SK-N-SH treated with all-trans-retinoic acid at 6 μM for 48 hours (cell line): ENCODE measurements at regions not wholly inside any gene's neighbourhood (a gene's known extent, or its start where the extent isn't known, plus 50 kb on each side); places are given as distances from the start of the nearest gene placed in this dataset.

Source experiments
- ATAC-seq: fragments of 200-7000 bp; cut with Tn5 transposase; 3 replicates; pipeline ENCODE4 v1.9.1; 2020; ENCODE audit warnings: mild to moderate bottlenecking, moderate library complexity
- ARNTL ChIP-seq: fragments of 450-650 bp; formaldehyde crosslinking; IDR thresholded peaks from 2 replicates; pipeline ENCODE4 v1.5.0; 2020; ENCODE audit warnings: low read depth, mild to moderate bottlenecking, moderate library complexity, borderline replicate concordance
- BACH2 ChIP-seq: fragments of 250-450 bp; sonication (Bioruptor Pico); IDR thresholded peaks from 2 replicates; pipeline ENCODE4 v1.9.0; 2021; ENCODE audit warnings: mild to moderate bottlenecking, borderline replicate concordance
- CSDC2 ChIP-seq: fragments of 250-450 bp; sonication (Bioruptor Pico); IDR thresholded peaks from 2 replicates; pipeline ENCODE4 v1.5.0; 2020; ENCODE audit warnings: mild to moderate bottlenecking, moderate library complexity
- ESRRG ChIP-seq: fragments of 250-450 bp; sonication (Bioruptor Pico); IDR thresholded peaks from 2 replicates; pipeline ENCODE4 v1.6.1; 2021; ENCODE audit warnings: mild to moderate bottlenecking
- GLIS3 ChIP-seq: fragments of 250-450 bp; sonication (Bioruptor Pico); IDR thresholded peaks from 2 replicates; pipeline ENCODE4 v1.5.0; 2020; ENCODE audit warnings: mild to moderate bottlenecking, moderate library complexity
- ISL1 ChIP-seq: fragments of 250-450 bp; sonication (Bioruptor Pico); IDR thresholded peaks from 2 replicates; pipeline ENCODE4 v2.1.2; 2022; ENCODE audit warnings: mild to moderate bottlenecking, moderate library complexity
- OSR1 ChIP-seq: fragments of 250-450 bp; sonication (Bioruptor Pico); IDR thresholded peaks from 2 replicates; pipeline ENCODE4 v1.8.0; 2022; ENCODE audit warnings: moderate library complexity, mild to moderate bottlenecking, inconsistent platforms
- PPARA ChIP-seq: fragments of 250-450 bp; sonication (Bioruptor Pico); IDR thresholded peaks from 2 replicates; pipeline ENCODE4 v1.5.0; 2020; ENCODE audit warnings: mild to moderate bottlenecking, borderline replicate concordance
- RARB ChIP-seq: fragments of 250-450 bp; sonication (Bioruptor Pico); IDR thresholded peaks from 2 replicates; pipeline ENCODE4 v1.8.0; 2021; ENCODE audit warnings: mild to moderate bottlenecking, moderate library complexity
- SNAI2 ChIP-seq: fragments of 250-450 bp; sonication (Bioruptor Pico); IDR thresholded peaks from 2 replicates; pipeline ENCODE4 v1.5.0; 2020; ENCODE audit warnings: mild to moderate bottlenecking, moderate library complexity
- TOX ChIP-seq: fragments of 250-450 bp; sonication (Bioruptor Pico); IDR thresholded peaks from 2 replicates; pipeline ENCODE4 v1.8.0; 2021; ENCODE audit warnings: mild to moderate bottlenecking, moderate library complexity, borderline replicate concordance
- ZC3H10 ChIP-seq: fragments of 250-450 bp; sonication (Bioruptor Pico); IDR thresholded peaks from 2 replicates; pipeline ENCODE4 v1.5.1; 2021; ENCODE audit warnings: mild to moderate bottlenecking, moderate library complexity
- ZFP3 ChIP-seq: fragments of 250-450 bp; sonication (Bioruptor Pico); IDR thresholded peaks from 2 replicates; pipeline ENCODE4 v1.5.0; 2020; ENCODE audit warnings: mild to moderate bottlenecking, moderate library complexity
- ZFP30 ChIP-seq: fragments of 450-650 bp; formaldehyde crosslinking; IDR thresholded peaks from 2 replicates; pipeline ENCODE4 v1.5.0; 2022; ENCODE audit warnings: mild to moderate bottlenecking, moderate library complexity
- ZNF70 ChIP-seq: fragments of 450-650 bp; formaldehyde crosslinking; IDR thresholded peaks from 2 replicates; pipeline ENCODE4 v1.5.0; 2020; ENCODE audit warnings: mild to moderate bottlenecking, moderate library complexity
- ZNF8 ChIP-seq: fragments of 450-650 bp; formaldehyde crosslinking; IDR thresholded peaks from 2 replicates; pipeline ENCODE4 v1.5.0; 2020; ENCODE audit warnings: mild to moderate bottlenecking, moderate library complexity
- TF ChIP-seq, protein P1 (sequence below): fragments of 250-450 bp; sonication (Bioruptor Pico); IDR thresholded peaks from 2 replicates; pipeline ENCODE4 v1.8.0; 2021; ENCODE audit warnings: low read depth, mild to moderate bottlenecking, moderate library complexity, borderline replicate concordance
- TF ChIP-seq, protein P2 (sequence below): fragments of 250-450 bp; sonication (Bioruptor Pico); IDR thresholded peaks from 2 replicates; pipeline ENCODE4 v1.8.0; 2020; ENCODE audit warnings: mild to moderate bottlenecking, moderate library complexity, borderline replicate concordance
- TF ChIP-seq, protein P3 (sequence below): fragments of 250-450 bp; sonication (Bioruptor Pico); IDR thresholded peaks from 2 replicates; pipeline ENCODE4 v1.5.0; 2020; ENCODE audit warnings: mild to moderate bottlenecking, moderate library complexity
- TF ChIP-seq, protein P4 (sequence below): fragments of 250-450 bp; sonication (Bioruptor Pico); IDR thresholded peaks from 2 replicates; pipeline ENCODE4 v1.5.1; 2020; ENCODE audit warnings: low read depth, mild to moderate bottlenecking, moderate library complexity
- TF ChIP-seq, protein P5 (sequence below): fragments of 250-450 bp; sonication (Bioruptor Pico); IDR thresholded peaks from 2 replicates; pipeline ENCODE4 v1.5.1; 2021; ENCODE audit warnings: mild to moderate bottlenecking, moderate library complexity

DNA sequence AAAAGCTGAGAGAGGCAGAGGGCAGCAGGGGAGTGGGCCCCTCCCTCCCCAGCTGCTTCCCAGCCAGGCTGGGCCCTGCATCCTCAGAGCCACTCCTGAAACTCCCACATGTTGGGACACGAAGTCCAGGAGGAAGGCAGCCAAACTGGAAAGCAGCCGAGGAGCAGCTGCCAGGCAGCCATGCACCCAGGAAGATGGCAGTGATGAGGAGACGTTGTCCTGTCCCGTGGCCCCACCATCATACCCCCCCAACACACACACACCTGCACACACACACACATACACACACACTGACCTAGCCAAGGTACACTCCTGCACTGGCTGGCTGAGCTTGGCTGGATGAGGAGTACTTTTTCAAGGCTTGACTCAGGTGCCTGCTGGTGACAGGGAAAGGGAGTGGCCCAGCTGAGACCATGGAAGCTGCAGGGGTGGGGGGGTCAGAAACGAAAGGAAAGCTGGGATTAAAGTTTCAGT is 106.0 kb downstream of the CYP26B1 start:
- no peak for ATAC-seq
- TF ChIP-seq ZNF8, result no peak
- no peak for TF ChIP-seq TOX (CRISPR knock-in tag)
- TF ChIP-seq, protein P1, sequence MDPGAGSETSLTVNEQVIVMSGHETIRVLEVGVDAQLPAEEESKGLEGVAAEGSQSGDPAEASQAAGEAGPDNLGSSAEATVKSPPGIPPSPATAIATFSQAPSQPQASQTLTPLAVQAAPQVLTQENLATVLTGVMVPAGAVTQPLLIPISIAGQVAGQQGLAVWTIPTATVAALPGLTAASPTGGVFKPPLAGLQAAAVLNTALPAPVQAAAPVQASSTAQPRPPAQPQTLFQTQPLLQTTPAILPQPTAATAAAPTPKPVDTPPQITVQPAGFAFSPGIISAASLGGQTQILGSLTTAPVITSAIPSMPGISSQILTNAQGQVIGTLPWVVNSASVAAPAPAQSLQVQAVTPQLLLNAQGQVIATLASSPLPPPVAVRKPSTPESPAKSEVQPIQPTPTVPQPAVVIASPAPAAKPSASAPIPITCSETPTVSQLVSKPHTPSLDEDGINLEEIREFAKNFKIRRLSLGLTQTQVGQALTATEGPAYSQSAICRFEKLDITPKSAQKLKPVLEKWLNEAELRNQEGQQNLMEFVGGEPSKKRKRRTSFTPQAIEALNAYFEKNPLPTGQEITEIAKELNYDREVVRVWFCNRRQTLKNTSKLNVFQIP (CRISPR knock-in tag), result no peak
- TF ChIP-seq, protein P2, sequence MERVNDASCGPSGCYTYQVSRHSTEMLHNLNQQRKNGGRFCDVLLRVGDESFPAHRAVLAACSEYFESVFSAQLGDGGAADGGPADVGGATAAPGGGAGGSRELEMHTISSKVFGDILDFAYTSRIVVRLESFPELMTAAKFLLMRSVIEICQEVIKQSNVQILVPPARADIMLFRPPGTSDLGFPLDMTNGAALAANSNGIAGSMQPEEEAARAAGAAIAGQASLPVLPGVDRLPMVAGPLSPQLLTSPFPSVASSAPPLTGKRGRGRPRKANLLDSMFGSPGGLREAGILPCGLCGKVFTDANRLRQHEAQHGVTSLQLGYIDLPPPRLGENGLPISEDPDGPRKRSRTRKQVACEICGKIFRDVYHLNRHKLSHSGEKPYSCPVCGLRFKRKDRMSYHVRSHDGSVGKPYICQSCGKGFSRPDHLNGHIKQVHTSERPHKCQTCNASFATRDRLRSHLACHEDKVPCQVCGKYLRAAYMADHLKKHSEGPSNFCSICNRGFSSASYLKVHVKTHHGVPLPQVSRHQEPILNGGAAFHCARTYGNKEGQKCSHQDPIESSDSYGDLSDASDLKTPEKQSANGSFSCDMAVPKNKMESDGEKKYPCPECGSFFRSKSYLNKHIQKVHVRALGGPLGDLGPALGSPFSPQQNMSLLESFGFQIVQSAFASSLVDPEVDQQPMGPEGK (CRISPR knock-in tag), result no peak
- TF ChIP-seq OSR1, result no peak
- no peak for TF ChIP-seq CSDC2 (CRISPR knock-in tag)
- no peak for TF ChIP-seq ISL1
- TF ChIP-seq, protein P3, sequence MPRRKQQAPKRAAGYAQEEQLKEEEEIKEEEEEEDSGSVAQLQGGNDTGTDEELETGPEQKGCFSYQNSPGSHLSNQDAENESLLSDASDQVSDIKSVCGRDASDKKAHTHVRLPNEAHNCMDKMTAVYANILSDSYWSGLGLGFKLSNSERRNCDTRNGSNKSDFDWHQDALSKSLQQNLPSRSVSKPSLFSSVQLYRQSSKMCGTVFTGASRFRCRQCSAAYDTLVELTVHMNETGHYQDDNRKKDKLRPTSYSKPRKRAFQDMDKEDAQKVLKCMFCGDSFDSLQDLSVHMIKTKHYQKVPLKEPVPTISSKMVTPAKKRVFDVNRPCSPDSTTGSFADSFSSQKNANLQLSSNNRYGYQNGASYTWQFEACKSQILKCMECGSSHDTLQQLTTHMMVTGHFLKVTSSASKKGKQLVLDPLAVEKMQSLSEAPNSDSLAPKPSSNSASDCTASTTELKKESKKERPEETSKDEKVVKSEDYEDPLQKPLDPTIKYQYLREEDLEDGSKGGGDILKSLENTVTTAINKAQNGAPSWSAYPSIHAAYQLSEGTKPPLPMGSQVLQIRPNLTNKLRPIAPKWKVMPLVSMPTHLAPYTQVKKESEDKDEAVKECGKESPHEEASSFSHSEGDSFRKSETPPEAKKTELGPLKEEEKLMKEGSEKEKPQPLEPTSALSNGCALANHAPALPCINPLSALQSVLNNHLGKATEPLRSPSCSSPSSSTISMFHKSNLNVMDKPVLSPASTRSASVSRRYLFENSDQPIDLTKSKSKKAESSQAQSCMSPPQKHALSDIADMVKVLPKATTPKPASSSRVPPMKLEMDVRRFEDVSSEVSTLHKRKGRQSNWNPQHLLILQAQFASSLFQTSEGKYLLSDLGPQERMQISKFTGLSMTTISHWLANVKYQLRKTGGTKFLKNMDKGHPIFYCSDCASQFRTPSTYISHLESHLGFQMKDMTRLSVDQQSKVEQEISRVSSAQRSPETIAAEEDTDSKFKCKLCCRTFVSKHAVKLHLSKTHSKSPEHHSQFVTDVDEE (CRISPR knock-in tag), result no peak
- TF ChIP-seq, protein P4, sequence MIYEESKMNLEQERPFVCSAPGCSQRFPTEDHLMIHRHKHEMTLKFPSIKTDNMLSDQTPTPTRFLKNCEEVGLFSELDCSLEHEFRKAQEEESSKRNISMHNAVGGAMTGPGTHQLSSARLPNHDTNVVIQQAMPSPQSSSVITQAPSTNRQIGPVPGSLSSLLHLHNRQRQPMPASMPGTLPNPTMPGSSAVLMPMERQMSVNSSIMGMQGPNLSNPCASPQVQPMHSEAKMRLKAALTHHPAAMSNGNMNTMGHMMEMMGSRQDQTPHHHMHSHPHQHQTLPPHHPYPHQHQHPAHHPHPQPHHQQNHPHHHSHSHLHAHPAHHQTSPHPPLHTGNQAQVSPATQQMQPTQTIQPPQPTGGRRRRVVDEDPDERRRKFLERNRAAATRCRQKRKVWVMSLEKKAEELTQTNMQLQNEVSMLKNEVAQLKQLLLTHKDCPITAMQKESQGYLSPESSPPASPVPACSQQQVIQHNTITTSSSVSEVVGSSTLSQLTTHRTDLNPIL (CRISPR knock-in tag), result no peak
- TF ChIP-seq PPARA (CRISPR knock-in tag), result no peak
- TF ChIP-seq ZC3H10, result no peak
- TF ChIP-seq ZFP3, result no peak
- no peak for TF ChIP-seq ARNTL (CRISPR knock-in tag)
- no peak for TF ChIP-seq ESRRG (CRISPR knock-in tag)
- TF ChIP-seq, protein P5, sequence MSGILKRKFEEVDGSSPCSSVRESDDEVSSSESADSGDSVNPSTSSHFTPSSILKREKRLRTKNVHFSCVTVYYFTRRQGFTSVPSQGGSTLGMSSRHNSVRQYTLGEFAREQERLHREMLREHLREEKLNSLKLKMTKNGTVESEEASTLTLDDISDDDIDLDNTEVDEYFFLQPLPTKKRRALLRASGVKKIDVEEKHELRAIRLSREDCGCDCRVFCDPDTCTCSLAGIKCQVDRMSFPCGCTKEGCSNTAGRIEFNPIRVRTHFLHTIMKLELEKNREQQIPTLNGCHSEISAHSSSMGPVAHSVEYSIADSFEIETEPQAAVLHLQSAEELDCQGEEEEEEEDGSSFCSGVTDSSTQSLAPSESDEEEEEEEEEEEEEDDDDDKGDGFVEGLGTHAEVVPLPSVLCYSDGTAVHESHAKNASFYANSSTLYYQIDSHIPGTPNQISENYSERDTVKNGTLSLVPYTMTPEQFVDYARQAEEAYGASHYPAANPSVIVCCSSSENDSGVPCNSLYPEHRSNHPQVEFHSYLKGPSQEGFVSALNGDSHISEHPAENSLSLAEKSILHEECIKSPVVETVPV (CRISPR knock-in tag), result no peak
- no peak for TF ChIP-seq BACH2 (CRISPR knock-in tag)
- no peak for TF ChIP-seq SNAI2

DNA sequence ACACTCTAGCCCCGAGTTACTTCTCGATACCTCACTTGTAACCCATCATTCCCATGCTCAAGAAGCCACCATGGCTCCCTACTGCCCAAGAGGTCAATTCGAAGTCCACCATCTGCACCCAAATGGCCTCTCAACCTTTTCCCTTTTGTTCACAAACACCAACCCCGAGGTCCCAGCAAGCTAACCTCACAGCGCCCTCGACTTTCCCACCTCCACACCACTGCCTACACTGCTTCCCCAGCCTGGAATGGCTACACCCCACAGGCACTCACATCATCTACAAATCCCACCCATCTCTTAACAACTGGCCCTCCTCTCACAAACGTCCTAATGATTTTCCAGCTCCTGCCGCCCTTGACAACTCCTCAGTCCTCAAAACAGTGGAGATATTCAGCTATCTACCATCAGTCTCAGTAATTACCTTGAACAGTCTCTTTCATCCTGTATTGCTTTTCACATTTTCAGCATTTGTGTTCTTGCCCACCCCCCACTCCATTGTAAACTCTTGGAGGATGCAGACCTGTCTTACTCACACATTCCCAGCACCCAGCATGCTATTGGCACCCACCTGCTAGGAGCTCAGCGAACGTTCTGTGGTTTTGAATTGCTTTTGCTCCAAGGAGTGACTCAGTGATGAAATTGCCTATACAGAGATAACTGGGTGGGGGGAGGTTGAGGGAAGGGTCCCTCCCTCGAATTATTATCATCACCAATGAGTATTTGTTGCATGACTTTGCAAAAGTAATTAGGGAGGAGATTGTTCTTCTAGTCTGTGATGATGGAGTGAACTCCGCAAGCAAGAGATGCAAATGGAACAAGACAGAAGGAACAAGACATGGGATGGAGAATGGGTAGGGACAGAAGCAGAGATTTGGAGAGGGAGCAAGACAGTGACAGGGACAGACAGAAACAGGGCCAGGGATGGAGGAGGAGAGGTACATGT is 106.8 kb downstream of the CYP26B1 start:
- ATAC-seq, result no peak
- no peak for TF ChIP-seq RARB
- TF ChIP-seq TOX (CRISPR knock-in tag), result no peak
- no peak for TF ChIP-seq ZC3H10
- no peak for TF ChIP-seq BACH2 (CRISPR knock-in tag)
- TF ChIP-seq ZNF70, result no peak
- TF ChIP-seq, protein P3 (CRISPR knock-in tag), result no peak
- no peak for TF ChIP-seq ESRRG (CRISPR knock-in tag)
- TF ChIP-seq CSDC2 (CRISPR knock-in tag), result no peak
- no peak for TF ChIP-seq OSR1
- TF ChIP-seq, protein P2 (CRISPR knock-in tag), result no peak
- no peak for TF ChIP-seq GLIS3
- no peak for TF ChIP-seq ARNTL (CRISPR knock-in tag)
- TF ChIP-seq, protein P1 (CRISPR knock-in tag), result no peak
- no peak for TF ChIP-seq ZFP30
- TF ChIP-seq ZFP3, result no peak
